GM21367 (cell line): ENCODE measurements at regions not wholly inside any gene's neighbourhood (a gene's known extent, or its start where the extent isn't known, plus 50 kb on each side); places are given as distances from the start of the nearest gene placed in this dataset.
"Not testable (repeated sequence)": the region's sequence is repeated elsewhere in the genome, so short reads cannot be mapped to it uniquely, and the experiment has no call there.

Experiments used
- ATAC-seq: cut with Tn5 transposase; IDR thresholded peaks from one replicate; pipeline ENCODE4 v1.9.1; 2021; ENCODE audit not compliant: unreplicated experiment

GRCh38 chr4:73348185-73348584 is 55.9 kb upstream of the ALB start:
- no peak for ATAC-seq

- ATAC-seq: no peak
Measured at GRCh38 chr4:73347497-73347896, 56.6 kb upstream of the ALB start.

GRCh38 chr4:73345399-73345975 is 58.6 kb upstream of the ALB start:
- no peak for ATAC-seq

GRCh38 chr4:73344106-73344505 is 60.0 kb upstream of the ALB start:
- no peak for ATAC-seq

- ATAC-seq: no peak
Measured at GRCh38 chr4:73343432-73343831, 60.7 kb upstream of the ALB start.

GRCh38 chr4:73341454-73341853 is 62.6 kb upstream of the ALB start:
- peak; percentile 74 for ATAC-seq

GRCh38 chr4:73340917-73341316 is 63.2 kb upstream of the ALB start:
- no peak for ATAC-seq

- no peak for ATAC-seq
Measured at GRCh38 chr4:73335679-73336078, 68.4 kb upstream of the ALB start.

GRCh38 chr4:73332012-73332411 is 72.1 kb upstream of the ALB start:
- not testable (repeated sequence) for ATAC-seq

- ATAC-seq: no peak
Measured at GRCh38 chr4:73329300-73329699, 70.7 kb upstream of the ANKRD17 start.

- ATAC-seq: not testable (repeated sequence)
Measured at GRCh38 chr4:73325776-73326175, 67.2 kb upstream of the ANKRD17 start.

GRCh38 chr4:73317092-73317491 is 58.5 kb upstream of the ANKRD17 start:
- no peak for ATAC-seq

GRCh38 chr4:73315091-73315490 is 56.5 kb upstream of the ANKRD17 start:
- no peak for ATAC-seq

GRCh38 chr4:73312967-73313366 is 54.4 kb upstream of the ANKRD17 start:
- no peak for ATAC-seq

- no peak for ATAC-seq
Measured at GRCh38 chr4:73311428-73311827, 52.8 kb upstream of the ANKRD17 start.

- no peak for ATAC-seq
Measured at GRCh38 chr4:73309211-73309610, 50.6 kb upstream of the ANKRD17 start.
